Fibroblast of lung (primary cell): ENCODE measurements at regions not wholly inside any gene's neighbourhood (a gene's known extent, or its start where the extent isn't known, plus 50 kb on each side); places are given as distances from the start of the nearest gene placed in this dataset.

Experiments
- EZH2 ChIP-seq: IDR thresholded peaks from 2 replicates; pipeline ENCODE4 v1.5.1; 2012; ENCODE audit warnings: low read length, control low read depth, mild to moderate bottlenecking; ENCODE audit errors: missing control alignments
- TF ChIP-seq, protein P1 (sequence below), 2 donors: IDR thresholded peaks in 1 of 2; conservative IDR thresholded peaks in 1 of 2; 1 replicate in 1 of 2; 2 replicates in 1 of 2; pipeline ENCODE4 v1.5.1; 2011 to 2012; ENCODE audit warnings: low read length in 2 of 2, control low read depth in 1 of 2, inconsistent platforms in 1 of 2, low read depth in 1 of 2, mild to moderate bottlenecking in 1 of 2

DNA sequence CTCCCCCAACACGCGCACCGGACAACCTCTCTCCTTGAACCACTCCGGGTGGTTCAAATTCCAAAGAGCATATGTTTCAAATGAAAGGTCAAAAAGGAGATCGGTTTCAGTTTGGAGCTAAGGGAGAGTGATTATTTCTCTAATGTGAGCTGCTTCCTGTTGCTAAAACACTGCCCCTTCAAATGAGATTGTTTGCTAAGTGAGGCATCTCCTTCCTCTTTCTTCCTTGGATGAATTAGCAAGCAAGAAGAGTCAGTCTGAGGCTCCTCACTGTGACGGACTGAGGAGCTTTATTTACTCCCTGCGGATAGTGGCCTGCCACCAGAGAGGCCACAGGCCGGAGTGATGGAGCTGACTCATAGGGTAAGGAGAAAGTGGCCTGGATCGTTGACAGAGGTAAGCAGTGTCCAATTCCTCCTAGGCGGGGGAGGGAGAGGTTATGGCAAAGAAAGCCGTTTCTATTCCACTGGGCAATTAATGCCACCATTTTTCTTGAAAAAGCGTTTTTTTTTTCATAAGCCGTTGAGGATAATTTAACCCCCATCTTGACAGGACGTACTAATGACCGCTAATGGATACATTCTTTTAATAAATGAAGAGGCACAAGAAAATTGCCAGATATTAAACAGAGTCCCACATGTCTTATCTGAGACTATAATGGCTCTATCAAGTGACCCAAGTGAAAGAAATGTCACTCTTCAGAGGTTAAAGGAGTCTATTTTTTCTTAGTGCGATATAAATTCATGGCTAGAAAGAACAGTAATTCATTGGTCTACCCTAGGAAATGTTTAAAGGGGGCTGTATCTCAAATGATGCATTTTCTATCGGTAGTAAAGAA, 167.0 kb upstream of the ANKRD28 start:
- TF ChIP-seq, protein P1, sequence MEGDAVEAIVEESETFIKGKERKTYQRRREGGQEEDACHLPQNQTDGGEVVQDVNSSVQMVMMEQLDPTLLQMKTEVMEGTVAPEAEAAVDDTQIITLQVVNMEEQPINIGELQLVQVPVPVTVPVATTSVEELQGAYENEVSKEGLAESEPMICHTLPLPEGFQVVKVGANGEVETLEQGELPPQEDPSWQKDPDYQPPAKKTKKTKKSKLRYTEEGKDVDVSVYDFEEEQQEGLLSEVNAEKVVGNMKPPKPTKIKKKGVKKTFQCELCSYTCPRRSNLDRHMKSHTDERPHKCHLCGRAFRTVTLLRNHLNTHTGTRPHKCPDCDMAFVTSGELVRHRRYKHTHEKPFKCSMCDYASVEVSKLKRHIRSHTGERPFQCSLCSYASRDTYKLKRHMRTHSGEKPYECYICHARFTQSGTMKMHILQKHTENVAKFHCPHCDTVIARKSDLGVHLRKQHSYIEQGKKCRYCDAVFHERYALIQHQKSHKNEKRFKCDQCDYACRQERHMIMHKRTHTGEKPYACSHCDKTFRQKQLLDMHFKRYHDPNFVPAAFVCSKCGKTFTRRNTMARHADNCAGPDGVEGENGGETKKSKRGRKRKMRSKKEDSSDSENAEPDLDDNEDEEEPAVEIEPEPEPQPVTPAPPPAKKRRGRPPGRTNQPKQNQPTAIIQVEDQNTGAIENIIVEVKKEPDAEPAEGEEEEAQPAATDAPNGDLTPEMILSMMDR (conservative IDR thresholded peaks at IDR 0.05 in 1 of 2, IDR thresholded peaks at IDR 0.05 in 1 of 2; ENCODE audit: low read depth in 1 of 2, low read length in 2 of 2): no peak
- no peak for TF ChIP-seq EZH2
